HK-2 (cell line): ENCODE measurements at regions not wholly inside any gene's neighbourhood (a gene's known extent, or its start where the extent isn't known, plus 50 kb on each side); places are given as distances from the start of the nearest gene placed in this dataset.
"Not testable (repeated sequence)": the region's sequence is repeated elsewhere in the genome, so short reads cannot be mapped to it uniquely, and the experiment has no call there.

Source experiments
- DNase-seq: peaks from one replicate; pipeline ENCODE4 v3.0.0-alpha.2; 2018; ENCODE audit not compliant: unreplicated experiment

DNA sequence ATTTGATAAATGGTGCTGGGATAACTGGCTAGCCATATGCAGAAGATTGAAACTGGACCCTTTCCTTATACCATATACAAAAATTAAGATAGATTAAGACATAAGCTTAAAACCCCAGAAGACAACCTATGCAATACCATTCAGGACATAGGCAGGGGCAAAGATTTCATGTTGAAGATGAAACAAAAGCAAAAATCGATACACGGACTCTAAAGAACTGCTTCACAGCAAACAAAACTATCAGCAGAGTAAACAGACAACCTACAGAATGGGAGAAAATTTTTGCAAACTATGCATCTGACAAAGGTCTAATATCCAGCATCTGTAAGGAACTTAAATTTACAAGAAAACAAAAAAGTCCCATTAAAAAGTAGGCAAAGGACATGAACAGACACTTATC lies 255.9 kb downstream of the TINAG start:
- DNase-seq: not testable (repeated sequence)

DNA sequence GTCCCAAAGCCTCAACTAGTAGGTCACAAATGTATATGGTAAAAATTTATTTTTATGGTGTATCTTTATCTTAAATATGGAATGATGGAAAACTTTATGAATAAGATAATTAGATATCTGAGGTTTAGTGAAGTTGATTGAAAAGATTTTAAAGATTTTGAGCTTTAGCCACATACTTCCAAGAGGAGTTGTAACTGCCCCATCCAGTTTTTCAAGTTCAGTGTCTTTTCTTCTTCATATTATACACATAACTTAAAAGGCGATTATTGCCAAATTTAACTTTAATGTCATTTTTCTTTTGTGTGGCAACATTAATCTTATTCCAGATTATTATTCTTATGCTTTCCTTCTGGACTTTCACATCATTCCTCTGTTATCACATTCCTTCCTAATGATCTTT lies 266.4 kb downstream of the TINAG start:
- no peak for DNase-seq

DNA sequence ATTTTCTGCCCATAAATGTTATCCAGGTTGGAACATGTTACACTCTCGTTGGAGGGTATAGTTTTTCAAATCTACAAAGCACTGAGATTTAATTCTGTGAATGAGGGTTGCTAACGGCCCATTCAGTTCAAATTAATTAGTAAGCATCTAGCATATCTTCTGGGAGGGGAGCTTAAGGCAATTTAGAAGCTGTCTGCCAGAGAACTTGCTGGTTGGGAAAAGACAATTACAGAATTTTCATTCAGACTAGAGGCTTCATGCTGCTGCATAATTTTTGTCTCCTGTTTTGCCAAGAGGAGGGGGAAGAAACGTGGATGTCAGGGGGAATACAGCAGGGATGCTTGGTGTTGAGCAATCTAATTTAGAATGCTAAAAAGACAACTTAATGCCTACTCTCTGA lies 268.3 kb upstream of the FAM83B start:
- no peak for DNase-seq

DNA sequence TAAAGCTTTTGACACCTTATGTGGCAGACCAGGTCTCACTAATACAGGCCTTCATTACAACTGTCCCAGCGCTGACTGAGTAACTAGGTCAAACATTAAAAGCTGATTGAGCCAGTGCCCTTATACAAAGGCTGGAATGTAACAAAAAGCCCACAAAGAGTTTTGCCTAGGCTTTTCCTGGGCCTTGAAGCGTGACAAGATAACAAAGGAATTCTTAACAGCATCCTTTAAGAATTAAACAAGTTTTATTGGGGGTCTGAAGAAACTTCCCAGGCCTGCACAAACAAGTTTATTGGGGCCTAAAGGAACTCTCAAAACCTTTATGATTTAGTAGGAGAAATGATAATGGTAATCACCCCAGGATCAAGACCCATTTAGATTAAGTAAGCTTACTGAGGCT lies 267.6 kb upstream of the FAM83B start:
- peak; percentile 47 for DNase-seq

DNA sequence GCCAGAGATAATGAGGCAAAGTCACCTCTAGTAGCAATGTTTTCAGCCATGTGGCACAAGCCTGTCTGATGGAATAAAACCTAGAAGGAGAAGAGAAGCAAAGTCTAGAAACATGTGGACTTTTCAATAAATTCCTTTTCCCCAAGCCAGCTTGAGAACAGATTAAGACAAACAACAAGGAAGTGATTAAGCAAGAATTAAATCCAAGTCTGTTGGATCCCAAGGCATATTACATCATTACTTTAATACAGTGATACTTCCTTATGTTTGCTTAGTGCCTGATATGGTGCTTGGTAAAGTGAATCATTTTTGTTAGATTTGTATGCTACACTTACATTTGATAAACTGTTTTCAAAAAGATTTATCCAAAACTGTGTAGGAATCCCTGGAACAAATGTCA lies 260.3 kb upstream of the FAM83B start:
- no peak for DNase-seq

GRCh38 chr6:54587277-54587676 lies 259.3 kb upstream of the FAM83B start:
- no peak for DNase-seq

- DNase-seq: no peak
Observed at GRCh38 chr6:54588176-54588575, 258.4 kb upstream of the FAM83B start.

DNA sequence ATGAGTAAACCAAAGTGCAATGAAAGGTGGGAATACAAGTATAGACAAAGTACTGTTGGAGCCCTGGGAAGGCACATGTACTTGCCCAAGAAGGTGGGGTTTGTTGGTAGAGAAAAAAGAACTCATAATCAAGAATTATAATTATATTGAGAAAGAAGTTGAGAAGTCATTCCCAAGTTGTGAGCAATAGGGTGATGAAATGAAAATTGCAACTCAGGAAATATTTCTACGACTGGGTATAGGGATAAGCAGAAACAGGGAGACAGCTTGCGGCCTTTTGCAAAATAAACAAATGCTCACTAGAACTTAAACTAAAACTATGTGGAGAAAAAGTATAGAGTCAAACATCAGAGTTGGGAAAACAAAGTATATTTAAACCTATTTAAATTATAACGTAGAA lies 250.7 kb upstream of the FAM83B start:
- no peak for DNase-seq

GRCh38 chr6:54598787-54599313 lies 247.7 kb upstream of the FAM83B start:
- no peak for DNase-seq

DNA sequence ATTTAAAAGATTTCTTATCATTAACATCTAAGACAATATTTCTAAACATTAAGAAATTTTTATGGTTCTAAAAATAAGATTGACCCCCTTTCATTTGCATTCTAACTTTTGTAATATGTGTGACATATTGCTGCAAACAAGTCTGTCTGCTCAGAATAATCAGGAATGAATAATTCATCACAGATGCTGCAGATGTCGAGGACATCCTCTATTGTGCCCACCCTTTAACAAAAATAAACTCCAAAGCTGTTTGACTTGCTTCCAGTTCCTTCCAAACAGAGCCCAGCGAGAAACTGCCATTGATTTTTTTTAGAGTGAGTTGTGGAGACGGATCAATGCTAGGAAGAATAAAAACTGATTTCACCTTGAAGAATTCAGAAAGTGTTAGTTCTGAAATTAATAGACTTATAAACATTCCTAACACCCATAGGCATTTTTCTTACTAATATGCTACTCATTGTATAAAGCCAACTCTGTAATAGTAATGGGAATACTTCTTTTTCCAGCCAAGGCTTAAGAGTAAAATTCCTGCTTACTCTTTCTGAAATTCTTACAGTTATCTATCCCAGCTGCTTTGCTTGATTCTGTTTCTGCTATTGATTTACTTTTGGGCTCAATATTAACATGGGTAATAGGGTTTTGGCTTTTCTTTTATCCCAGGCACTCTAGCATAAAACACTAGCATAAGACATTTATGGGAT lies 244.8 kb upstream of the FAM83B start:
- DNase-seq: no peak

- no peak for DNase-seq
Observed at GRCh38 chr6:54602591-54602990, 244.0 kb upstream of the FAM83B start.

- no peak for DNase-seq
Observed at GRCh38 chr6:54609981-54610380, 236.6 kb upstream of the FAM83B start.

GRCh38 chr6:54613596-54613995 lies 233.0 kb upstream of the FAM83B start:
- no peak for DNase-seq

DNA sequence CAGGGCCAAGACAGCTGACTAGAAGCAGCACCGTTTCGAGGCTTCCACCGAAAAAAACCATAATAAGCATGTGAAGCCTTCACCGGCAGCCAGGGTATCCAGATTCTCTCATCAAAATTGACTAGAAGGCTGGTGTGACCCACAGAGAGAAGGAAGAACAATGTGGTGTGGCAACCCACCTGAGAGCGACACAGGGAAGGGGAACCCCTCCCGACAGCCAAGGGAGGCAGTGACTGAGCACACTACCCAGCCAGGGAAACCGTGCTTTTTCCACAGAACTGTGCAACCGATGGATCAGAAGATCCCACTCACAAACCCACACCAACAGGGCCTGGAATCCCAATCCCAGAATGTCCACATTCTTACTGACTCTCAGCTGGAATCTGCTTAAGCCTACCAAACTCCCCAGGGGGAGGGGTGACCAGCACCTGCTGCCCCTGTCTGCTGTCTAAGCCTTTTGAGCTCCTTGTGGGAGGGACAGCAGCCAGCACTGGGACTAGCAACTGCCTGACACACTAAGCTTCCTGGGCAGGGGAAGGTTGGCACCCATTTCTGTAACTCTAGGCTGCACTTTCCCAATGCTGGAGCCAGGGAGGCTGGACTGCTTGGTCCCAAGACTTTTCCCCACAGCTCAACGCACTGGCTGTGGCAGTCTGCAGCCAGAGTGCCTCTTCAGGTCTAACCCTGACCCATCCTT lies 231.9 kb upstream of the FAM83B start:
- no peak for DNase-seq

- DNase-seq: no peak
Observed at GRCh38 chr6:54617730-54618129, 228.8 kb upstream of the FAM83B start.

- DNase-seq: no peak
Observed at GRCh38 chr6:54618572-54618971, 228.0 kb upstream of the FAM83B start.

- no peak for DNase-seq
Observed at GRCh38 chr6:54619102-54619501, 227.5 kb upstream of the FAM83B start.

DNA sequence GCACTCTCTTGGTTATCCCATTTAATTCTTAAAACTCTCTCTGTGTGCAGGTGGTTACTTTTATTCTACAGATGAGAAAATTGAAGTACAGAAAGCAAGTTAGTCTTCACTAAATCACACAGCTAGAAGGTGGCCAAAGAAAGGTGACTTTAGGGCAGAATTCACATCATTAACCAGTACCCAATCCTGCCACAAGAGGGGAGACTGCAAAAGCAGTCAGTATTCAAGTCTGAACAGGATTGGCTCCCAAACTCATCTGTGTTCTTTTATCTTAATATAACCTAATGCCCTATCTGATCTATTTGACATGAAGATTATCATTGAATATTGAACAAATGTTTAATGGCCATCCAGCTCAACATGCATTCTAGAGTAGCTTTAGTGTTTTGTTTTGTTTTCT lies 225.3 kb upstream of the FAM83B start:
- DNase-seq: no peak

DNA sequence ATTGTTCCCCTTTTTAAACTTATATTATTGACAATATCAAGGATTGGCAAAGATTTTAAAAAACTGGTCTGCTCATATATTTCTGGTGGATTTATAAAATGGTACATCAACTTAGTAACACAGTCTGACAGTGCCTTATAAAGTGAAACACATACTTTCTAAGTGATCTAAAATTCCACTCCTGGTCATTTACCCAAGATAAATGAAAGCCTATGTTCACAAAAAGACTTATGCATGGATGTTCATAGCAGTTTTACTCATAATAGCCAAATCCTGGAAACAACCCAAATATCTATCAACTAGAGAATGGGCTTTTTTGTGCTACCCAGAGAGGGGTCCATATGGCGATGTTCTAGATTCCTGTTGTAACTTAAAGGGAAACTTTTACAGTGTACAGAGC lies 222.4 kb upstream of the FAM83B start:
- no peak for DNase-seq

DNA sequence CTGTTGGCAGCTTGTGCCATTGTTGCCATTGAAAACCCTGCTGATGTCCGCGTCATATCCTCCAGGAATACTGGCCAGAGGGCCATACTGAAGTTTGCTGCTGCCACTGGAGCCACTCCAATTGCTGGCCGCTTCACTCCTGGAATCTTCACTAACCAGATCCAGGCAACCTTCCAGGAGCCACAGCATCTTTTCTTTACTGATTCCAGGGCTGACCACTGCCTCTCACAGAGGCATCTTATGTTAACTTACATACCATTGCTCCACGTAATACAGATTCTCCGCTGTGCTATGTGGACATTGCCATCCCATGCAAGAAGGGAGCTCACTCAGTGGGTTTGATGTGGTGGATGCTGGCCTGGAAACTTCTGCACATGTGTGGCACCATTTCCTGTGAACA lies 221.8 kb upstream of the FAM83B start:
- DNase-seq: no peak

DNA sequence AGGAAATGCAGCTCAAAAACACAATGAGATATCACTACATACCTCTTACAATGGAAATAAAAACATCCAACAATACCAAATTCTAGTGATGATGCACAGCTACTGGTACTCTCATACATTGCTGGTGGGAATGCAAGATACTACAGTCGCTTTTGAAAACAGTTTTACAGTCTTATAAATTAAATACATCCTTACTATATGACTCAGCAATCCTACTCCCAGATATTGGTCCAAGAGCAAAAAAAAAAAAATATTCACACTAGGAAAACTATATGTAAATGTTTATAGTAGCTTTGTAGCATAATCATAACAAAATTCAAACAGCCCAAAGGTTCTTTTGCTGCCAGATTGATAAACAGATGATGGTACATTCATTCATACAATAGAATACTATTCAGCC lies 217.4 kb upstream of the FAM83B start:
- no peak for DNase-seq

GRCh38 chr6:54632984-54633565 lies 213.5 kb upstream of the FAM83B start:
- no peak for DNase-seq

- DNase-seq: no peak
Observed at GRCh38 chr6:54633601-54634000, 213.0 kb upstream of the FAM83B start.
